Stimulated activated CD8-positive, alpha-beta memory T cell treated with anti-CD3 and anti-CD28 coated beads, Interleukin-7, amount 100 ng/mL, for 24 hours (primary cell): ENCODE measurements at regions not wholly inside any gene's neighbourhood (a gene's known extent, or its start where the extent isn't known, plus 50 kb on each side); places are given as distances from the start of the nearest gene placed in this dataset.
"Not testable (repeated sequence)": the region's sequence is repeated elsewhere in the genome, so short reads cannot be mapped to it uniquely, and the experiment has no call there.

ENCODE experiments used
- DNase-seq: peaks from one replicate; pipeline ENCODE4 v3.0.0-alpha.2; 2020; ENCODE audit warnings: low read depth

DNA sequence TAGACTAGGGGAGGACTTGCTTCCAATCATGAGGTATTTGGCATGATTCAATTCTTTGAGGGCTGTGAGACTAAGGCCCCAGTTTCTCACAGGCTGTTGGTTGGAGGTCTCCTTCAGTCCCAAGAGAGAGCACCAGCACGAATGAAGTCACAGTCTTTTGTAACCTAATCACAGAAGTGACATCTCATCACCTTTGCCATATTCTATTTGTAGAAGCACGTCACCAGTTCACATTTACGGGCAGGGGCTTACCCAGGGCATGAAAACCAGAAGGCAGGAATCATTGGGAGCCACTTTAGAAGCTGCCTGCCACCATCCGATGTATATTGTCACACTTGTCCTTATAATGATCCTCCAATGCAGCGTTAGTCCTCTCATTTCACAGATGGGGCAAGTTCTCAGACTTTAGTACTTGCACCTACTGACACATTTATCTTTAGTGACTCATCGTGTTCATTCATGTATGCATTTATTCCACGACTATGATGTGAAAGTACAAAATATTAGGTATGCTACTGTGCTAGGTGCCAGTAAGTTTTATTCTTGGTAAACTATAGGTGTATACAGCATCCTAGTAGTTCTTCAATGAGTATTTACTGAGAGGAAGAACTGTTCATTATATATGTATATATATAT is 163.8 kb upstream of the PGRMC2 start:
- no peak for DNase-seq

DNA sequence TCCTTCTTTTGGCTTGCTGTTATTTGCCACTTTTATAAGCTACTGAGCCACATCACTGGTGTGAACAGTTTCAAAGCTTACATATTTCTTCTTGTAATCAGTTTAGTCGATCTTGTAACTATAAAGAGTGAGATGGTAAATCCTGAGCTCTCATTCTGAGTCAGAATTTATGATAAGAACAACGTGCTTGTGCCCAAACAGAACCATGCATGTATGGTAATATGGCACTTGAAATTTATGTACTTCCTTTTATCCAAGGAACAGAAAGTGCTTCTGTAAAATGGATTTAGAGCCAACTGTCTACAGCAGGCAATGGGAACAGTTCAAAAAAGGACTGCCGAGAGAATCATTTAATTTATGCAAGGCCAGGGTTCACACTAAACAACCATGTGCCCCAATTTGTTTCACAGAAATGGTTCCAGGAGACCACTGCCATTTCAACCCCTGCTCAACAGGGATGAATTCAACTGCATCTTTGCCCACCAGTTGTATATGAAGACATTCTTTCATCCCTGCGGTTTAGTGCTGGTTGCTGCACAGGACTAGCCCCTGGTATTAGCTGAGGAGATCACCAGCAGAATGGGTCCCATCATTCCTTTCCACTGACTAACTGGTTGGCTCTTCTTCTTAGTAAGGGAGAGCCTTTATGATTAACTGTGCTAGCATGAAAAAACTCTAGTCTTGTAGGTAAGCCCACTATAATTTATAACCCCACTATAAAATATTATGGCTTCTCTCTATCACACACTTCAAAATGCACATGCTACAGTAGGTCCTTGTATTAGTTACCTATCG is 162.9 kb upstream of the PGRMC2 start:
- no peak for DNase-seq

DNA sequence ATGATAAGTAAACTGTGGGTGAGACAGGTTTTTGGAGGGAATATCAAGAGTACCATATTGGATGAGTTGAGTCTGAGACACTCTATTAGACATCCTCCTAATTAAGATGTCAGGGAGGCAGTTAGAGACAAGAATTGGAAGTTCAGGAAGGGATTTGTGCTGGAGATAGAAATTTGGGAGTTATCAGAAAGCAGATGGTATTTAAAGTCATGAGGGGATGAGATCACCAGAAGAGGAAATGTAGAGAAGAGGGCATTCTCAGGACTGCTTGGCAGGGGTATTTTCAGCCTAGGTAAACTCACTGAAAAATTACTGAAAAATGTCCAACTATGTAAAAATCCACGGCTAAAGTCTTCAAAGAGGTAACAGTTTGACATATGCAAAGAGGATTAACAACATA is 161.6 kb upstream of the PGRMC2 start:
- DNase-seq: no peak

DNA sequence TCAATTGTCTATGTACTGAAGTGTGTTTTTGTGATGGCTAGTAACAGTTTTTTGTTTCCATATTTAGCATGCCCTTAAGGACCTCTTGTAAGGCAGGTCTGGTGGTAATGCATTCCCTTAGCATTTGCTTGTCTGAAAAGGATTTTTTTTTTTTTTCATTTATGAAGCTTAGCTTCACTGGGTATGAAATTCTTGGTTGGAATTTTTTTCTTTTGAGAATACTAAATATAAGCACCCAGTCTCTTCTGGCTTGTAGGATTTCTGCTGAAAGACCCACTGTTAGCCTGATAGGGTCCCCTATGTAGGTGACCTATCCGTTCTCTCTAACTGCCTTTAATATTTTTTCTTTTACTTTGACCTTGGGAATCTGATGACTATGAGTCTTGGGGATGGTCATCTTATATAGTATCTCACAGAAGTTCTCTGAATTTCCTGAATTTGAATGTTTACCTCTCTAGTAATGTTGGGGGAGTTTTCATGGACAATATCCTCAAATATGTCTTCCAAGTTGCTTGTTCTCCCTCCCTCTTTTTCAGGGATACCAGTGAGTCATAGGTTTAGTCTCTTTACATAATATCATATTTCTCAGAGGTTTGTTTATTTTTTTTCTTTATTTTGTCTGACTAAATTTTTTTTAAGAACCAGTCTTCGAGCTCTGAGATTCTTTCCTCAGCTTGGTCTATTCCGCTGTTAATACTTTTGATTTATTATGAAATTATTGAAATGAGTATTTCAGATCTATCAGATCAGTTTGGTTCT is 157.1 kb upstream of the PGRMC2 start:
- no peak for DNase-seq

DNA sequence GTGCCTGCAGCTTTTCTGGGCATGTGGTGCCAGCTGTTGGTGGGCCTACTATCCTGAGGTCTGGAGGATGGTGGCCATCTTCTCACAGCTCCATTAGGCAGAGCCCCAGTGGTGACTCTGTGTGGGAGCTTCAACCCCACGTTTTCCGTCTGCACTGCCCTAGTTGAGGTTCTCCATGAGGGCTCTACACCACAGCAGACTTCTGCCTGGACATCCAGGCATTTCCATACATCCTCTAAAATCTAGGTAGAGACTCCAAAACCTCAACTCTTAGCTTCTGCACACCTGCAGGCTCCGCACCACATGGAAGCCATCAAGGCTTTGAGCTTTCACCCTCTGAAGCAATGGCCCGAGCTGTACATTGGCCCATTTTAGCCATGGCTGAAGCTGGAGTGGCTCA is 153.3 kb upstream of the PGRMC2 start:
- no peak for DNase-seq

DNA sequence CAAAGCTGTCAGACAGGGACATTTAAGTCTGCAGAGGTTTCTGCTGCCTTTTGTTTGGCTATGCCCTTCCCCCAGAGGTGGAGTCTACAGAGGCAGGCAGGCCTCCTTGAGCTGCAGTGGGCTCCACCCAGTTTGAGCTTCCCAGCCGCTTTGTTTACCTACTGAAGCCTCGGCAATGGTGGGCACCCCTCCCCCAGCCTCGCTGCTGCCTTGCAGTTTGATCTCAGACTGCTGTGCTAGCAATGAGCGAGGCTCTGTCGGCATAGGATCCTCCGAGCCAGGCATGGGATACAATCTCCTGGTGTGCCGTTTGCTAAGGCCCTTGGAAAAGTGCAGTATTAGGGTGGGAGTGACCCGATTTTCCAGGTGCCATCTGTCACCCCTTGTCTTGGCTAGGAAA is 149.4 kb upstream of the PGRMC2 start:
- DNase-seq: not testable (repeated sequence)

DNA sequence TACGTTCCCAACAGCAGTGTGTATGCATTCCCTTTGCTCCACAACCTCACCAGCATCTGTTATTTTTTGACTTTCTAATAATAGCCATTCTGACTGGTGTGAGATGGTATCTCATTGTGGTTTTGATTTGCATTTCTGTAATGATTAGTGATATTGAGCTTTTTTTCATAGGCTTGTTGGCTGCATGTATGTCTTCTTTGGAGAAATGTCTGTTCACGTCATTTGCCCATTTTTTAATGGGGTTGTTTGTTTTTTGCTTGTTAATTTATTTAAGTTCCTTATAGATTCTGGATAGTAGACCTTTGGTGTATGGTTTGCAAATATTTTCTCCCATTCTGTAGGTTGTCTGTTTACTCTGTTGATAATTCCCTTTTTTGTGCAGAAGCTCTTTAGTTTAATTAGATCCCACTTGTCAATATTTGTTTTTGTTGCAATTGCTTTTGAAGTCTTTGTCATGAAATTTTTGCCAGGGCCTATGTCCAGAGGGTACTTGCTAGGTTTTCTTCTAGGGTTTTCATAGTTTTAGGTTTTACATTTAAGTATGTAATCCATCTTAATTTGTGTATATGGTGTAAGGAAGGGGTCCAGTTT is 141.5 kb upstream of the PGRMC2 start:
- DNase-seq: not testable (repeated sequence)

DNA sequence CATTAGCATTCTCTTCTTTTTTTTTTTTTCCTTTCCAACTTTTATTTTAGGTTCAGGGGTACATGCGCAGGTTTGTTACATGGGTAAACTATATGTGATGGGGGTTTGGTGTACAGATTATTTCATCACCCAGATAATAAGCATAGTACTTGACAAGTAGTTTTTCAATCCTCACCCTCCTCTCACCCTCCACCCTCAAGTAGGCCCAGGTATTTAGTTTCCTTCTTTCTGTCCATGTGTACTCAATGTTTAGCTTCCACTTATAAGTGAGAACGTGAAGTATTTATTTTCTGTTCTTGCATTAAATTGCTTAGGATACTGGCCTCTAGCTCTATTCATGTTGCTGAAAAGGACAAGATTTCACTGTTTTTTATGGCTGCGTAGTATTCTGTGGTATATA is 140.8 kb upstream of the PGRMC2 start:
- DNase-seq: no peak

DNA sequence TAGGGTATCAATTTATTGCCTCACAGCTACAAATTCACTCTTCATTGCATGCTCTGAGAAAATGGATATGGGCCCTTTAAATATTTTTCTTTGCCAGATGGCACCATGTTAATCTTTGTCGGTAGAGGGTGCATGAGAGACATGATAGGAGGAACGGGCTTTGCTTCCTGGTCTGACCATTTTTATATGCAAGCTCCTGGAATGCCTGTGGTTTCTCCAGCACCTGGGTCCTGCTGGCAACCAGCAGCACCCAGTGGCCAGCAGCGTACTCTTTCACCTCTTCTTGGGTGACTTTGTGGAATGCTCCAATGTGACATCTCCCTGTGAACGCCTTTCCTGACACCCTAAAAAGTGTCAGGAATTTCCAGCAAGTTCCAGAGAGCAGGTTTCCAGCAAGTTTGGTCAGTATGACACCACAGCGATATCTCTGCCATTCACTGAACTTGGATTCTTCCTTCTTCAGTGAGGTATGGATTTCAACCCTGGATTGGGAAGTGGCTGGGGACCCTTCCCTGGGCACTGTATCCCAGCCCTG is 140.3 kb upstream of the PGRMC2 start:
- no peak for DNase-seq

DNA sequence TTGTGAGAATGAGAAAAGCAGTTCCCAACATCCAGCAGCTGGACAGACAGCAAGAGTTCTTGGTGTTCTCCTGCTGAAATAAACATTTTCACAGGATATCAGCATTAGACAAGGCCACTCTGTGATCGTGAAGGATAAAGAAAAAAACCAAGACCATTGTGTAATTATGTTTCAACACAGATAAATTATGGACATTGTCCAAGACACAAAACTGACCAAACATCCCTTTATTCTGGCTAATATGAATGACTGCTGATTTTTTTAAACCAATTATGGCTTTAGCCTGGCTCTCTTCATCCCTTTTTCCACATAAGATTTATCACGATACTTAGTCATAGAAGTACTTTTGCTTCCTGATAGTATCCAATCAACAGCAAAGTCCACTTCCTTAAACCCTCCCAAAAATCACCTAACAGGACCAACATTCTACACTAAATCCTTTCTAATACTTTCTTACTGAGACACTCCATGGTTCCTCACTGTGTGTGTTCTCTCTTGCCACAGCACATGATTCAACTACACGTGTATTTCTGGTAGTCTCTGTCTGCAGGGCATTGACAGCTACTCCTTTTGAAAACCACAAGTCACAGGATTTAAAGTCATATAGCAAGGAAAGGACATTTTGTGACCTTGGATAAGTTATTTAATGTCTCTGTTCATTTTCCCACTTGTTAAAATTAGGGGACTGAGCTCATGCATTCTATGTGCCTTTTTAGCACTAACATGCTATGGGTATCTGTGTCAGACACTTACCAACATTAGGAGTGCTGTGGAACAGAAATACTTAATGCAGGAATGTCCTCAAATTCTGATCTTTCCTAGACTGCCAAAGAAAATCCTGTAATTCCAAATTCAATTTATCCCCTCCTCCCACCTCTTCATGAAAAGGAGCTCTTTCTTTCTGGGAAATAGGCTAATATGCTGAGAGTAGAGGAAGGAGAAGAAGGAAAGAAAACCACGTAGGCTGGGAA is 137.2 kb upstream of the PGRMC2 start:
- DNase-seq: no peak

DNA sequence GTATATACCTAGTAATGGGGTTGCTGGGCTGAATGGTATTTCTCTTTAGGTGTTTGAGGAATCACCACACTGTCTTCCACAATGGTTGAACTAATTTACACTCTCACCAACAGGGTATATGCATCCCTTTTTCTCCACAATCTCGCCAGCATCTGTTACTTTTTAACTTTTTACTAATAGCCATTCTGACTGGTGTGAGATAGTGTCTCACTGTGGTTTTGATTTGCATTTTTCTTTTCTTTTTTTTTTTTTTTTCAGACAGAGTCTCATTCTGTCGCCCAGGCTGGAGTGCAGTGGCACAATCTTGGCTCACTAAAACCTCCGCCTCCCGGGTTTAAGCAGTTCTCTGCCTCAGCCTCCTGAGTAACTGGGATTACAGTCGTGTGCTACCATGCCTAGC is 134.7 kb upstream of the PGRMC2 start:
- not testable (repeated sequence) for DNase-seq

DNA sequence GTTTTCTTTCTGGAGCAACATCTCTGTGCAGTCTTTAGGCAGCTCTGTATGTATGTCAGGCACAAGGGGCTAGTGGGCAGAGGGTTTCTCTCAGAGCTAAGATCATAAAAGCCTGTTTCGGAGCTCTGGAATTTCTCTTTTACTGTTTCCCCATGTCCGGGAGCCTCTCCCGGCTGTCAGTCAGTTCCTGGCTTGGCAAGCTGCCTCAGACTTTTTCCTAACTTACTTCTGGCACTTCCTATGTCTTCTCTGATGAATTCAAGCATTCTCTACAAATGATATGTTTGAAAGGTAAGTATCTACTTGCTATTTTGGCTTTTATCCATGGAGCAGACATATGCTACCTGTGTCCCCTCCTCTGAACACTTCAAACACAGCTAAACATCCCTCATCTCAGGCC is 129.3 kb upstream of the PGRMC2 start:
- no peak for DNase-seq

DNA sequence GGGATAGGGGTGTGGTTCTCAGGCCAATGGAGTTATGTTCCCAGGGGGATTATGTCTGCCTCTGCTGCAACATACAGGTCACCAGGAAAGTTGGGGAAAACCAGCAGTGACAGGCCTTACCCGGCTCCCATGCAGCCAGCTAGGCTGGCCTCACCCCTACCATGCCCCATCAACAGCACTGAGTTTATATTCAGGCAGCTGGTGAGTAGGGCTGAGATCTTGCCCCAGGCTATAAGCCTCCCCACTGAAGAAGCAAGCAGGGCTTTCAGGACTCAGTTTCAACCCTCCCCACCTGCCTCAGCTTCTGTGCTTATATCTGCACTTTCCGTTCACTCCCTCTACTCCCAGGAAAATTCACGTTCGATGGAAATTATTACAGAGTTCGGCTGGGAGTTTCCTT is 122.4 kb upstream of the PGRMC2 start:
- no peak for DNase-seq

DNA sequence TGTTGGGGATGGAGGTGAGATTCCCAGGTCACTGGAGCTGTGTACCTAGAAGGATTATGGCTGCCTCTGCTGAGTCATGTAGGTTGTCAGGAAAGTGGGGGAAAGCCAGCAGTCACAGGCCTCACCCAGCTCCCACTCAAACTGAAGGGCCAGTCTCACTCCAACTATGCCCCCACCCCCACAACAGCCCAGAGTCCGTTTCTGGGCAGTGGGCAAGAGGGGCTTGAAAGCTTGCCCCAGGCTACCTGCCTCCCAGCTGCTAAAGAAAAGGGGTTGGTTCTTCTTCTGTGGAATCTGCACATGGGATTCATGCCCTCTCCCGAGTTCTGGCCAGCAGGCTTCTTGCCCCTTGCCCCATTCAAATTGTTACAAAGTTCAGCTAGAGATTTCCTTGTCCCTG is 116.0 kb upstream of the PGRMC2 start:
- DNase-seq: no peak

DNA sequence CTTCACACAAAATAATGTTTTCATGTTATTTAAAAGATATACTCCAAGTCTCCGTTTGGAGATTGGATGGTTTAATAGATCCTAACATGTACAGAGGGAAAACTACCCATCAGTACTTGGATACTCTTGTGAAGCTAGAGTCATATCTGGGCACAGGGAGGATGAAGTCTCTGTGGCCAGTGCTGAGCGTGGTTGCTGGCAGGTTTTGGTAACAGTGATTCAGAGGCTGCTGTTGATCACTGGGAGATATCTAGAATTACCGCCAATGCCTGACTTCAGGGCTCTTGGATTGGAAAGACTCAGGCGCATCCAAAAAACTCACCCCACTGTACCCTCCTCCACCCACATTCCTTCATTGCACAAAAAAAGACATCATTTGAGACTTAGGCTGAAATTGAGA is 107.2 kb upstream of the PGRMC2 start:
- no peak for DNase-seq

DNA sequence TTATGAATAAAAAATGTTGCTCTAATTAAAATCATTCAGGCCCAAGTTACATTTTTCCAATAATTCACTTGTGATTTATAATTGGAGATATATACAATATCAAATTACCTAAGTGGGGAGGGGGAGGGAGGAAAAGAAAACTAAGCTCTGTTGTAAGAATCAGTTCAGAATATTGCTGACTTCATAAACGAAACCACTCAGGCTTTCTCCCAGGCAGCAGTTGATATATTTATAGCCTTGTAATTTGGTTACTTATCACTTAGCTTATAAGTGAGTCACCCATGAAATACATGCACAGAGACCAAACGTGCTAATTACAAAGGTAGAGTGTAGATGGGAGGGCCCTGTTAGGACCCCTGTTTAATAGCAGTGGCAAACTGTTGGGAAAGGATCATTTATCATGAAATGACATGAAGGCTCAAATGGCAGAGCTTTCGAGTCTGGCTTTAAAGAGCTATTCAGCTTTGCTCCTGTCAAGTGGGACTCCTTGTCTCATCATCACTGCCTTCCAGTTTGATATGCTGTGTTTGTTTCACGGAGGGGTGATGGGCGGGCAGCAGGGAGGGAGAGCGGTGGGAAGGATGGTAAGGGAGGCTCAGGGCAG is 105.6 kb upstream of the PGRMC2 start:
- DNase-seq: no peak

DNA sequence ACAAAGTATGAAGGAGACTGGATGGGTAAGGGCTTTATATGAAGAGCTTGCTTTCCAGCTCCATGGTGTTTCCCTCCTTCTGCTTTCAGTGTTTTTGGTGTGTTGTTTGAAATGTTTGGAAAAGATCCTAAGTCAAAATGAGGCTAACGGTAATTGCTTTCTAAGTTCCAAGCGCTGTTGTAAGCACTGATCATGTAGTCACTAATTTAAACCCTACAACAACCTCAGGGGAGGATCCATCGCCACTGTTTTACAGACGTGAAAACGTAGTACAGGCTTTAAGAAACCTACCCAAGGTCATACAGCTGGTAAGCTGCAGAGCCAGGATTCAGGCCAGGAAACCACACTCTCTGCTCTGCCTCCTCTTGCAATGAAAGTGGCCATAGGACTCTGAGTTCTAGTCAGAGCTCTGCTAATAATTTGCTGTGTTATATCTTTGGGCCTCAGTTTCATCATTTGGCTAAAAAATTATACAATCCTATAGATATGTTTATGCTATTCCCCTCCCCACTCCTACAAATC is 102.9 kb upstream of the PGRMC2 start:
- DNase-seq: no peak

DNA sequence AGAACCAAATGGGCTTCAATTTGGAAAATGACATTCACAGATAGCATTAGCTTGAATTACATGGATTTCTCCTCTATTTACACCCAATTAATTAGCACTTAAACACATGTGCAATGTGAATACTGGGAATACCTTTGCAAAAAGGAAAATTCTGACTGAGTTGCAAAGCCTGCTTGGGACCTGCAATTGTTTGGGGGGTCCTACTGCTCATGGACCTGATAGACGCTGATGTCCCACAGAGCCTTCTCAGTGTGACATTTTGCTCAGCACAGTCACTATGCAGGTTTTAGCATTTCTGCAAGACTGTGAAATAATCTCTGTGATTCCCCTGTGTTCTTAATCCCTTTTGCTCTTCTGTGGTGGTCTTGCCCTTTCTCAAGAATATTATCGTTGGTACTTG is 101.2 kb upstream of the PGRMC2 start:
- no peak for DNase-seq

DNA sequence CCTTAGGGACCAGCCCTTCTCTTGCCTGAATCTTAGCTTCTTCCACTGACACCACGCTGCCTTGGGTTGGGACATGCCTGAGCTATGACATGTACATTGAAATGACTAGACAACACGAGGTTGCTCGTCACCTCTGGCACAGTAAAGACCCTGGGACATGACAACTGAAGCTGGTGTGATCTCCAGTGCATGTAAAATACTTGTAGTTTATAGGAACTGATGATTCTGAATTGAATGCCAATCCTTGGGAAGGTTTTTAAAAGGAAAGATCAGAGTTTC is 100.7 kb upstream of the PGRMC2 start:
- no peak for DNase-seq

DNA sequence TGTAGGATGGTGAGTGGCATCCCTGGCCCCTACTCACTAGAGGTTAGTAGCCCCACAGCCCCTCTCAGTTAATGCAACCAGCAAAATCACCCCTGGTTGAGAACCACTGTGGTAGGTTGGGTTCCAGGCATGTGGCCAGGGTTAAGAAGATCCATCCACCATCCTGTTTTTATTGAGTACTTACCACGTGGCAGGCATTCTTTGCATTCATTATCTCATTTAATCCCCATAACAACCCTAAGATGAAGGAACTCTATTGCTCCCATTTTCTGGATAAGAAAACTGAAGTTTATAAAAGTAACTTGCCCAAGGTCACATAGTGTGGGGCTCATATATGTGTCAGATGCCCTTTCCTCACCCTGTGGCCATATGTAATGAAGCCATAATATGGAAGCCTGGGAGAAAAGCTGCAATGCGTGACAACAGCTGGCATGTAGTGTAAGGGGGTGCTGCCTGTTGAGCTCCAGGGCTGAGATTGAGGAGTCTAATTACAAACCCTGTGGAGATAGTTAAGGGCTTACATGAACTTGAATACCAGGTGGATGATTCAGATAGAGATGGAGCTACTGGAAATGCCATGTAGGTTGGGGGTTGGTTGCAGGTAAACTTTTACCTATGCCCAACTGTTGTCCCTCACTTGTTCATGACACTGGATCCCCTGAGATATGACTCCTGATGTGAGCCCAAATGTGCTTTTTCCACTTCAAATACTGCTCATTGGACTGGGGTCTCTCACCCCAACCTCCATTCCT is 100.2 kb upstream of the PGRMC2 start:
- DNase-seq: no peak
